ENCODE measurements at regions not wholly inside any gene's neighbourhood (a gene's known extent, or its start where the extent isn't known, plus 50 kb on each side); places are given as distances from the start of the nearest gene placed in this dataset.

GRCh38 chr3:40753951-40754350 lies 229.2 kb downstream of the ZNF621 start:
- no peak for TF ChIP-seq CTCF (IDR thresholded peaks at IDR 0.05; ENCODE audit: borderline replicate concordance, extremely low read depth, low read length, poor library complexity, severe bottlenecking)
- TF ChIP-seq EZH2 (IDR thresholded peaks at IDR 0.05; ENCODE audit: borderline replicate concordance, low read depth, low read length, severe bottlenecking) = no peak

Data from DND-41 (cell line).